ENCODE measurements at regions not wholly inside any gene's neighbourhood (a gene's known extent, or its start where the extent isn't known, plus 50 kb on each side); places are given as distances from the start of the nearest gene placed in this dataset.
"Not testable (repeated sequence)": the region's sequence is repeated elsewhere in the genome, so short reads cannot be mapped to it uniquely, and the experiment has no call there.

- no peaks in the 10 kb centered on the region for H3K9me3 ChIP-seq (ENCODE audit: insufficient read depth, low read depth, low read length)
- H3K4me3 ChIP-seq (ENCODE audit: insufficient read depth, low read depth, low read length), result no peak overlapping the region
- TF ChIP-seq CTCF (IDR thresholded peaks at IDR 0.05; ENCODE audit: insufficient read depth, low read depth, low read length) (no peak), EZH2 (IDR thresholded peaks at IDR 0.05; ENCODE audit: insufficient read depth, low read length) (no peak)
- H3K9ac ChIP-seq (ENCODE audit: low read length), result no peak overlapping the region
- FAIRE-seq (no peak), DNase-seq (ENCODE audit: low read depth) (no peak)
- H3K79me2 ChIP-seq (ENCODE audit: insufficient read depth, low read length), result no peaks in the 10 kb centered on the region
- Mint-ChIP-seq H3K27me3 (ENCODE audit: low read depth, unreplicated experiment) (no peaks in the 10 kb centered on the region), H3K4me1 (ENCODE audit: low read depth, unreplicated experiment) (peaks cover 22% of the 10 kb centered on the region), H3K9me3 (ENCODE audit: unreplicated experiment) (no peaks in the 10 kb centered on the region), H3K4me3 (ENCODE audit: unreplicated experiment) (no peak overlapping the region), H3K36me3 (ENCODE audit: low read depth, unreplicated experiment) (no peaks in the 10 kb centered on the region), H3K27ac (ENCODE audit: unreplicated experiment) (no peak overlapping the region)
- H3K4me1 ChIP-seq (ENCODE audit: insufficient read depth, low read length), result peaks cover 27% of the 10 kb centered on the region
- no peak overlapping the region for H3K27ac ChIP-seq (ENCODE audit: low read depth, low read length)
- H3K4me2 ChIP-seq (ENCODE audit: low read length), result no peak overlapping the region
- no peak overlapping the region for H2AFZ ChIP-seq (ENCODE audit: low read depth, low read length)
- no peaks in the 10 kb centered on the region for H3K36me3 ChIP-seq (ENCODE audit: insufficient read depth, low read length)
- H3K27me3 ChIP-seq (ENCODE audit: insufficient read depth, low read length), result no peaks in the 10 kb centered on the region
- no peaks in the 10 kb centered on the region for H4K20me1 ChIP-seq (ENCODE audit: insufficient read depth, low read length)
These were observed 62.0 kb downstream of the RPL22L1 start for GRCh38 chr3:170808041-170808440.

GRCh38 chr3:170806676-170807075, 63.3 kb downstream of the RPL22L1 start:
- no peak overlapping the region for H3K27ac ChIP-seq (ENCODE audit: low read depth, low read length)
- no peaks in the 10 kb centered on the region for H3K9me3 ChIP-seq (ENCODE audit: insufficient read depth, low read depth, low read length)
- no peak overlapping the region for H3K4me3 ChIP-seq (ENCODE audit: insufficient read depth, low read depth, low read length)
- no peaks in the 10 kb centered on the region for H4K20me1 ChIP-seq (ENCODE audit: insufficient read depth, low read length)
- TF ChIP-seq EZH2 (IDR thresholded peaks at IDR 0.05; ENCODE audit: insufficient read depth, low read length) (no peak), CTCF (IDR thresholded peaks at IDR 0.05; ENCODE audit: insufficient read depth, low read depth, low read length) (no peak)
- Mint-ChIP-seq H3K4me1 (ENCODE audit: low read depth, unreplicated experiment) (peaks cover 32% of the 10 kb centered on the region), H3K4me3 (ENCODE audit: unreplicated experiment) (no peak overlapping the region), H3K9me3 (ENCODE audit: unreplicated experiment) (no peaks in the 10 kb centered on the region), H3K27ac (ENCODE audit: unreplicated experiment) (no peak overlapping the region), H3K36me3 (ENCODE audit: low read depth, unreplicated experiment) (no peaks in the 10 kb centered on the region), H3K27me3 (ENCODE audit: low read depth, unreplicated experiment) (no peaks in the 10 kb centered on the region)
- H3K36me3 ChIP-seq (ENCODE audit: insufficient read depth, low read length), result no peaks in the 10 kb centered on the region
- no peak overlapping the region for H3K9ac ChIP-seq (ENCODE audit: low read length)
- no peak overlapping the region for H2AFZ ChIP-seq (ENCODE audit: low read depth, low read length)
- DNase-seq (ENCODE audit: low read depth), result no peak
- no peaks in the 10 kb centered on the region for H3K79me2 ChIP-seq (ENCODE audit: insufficient read depth, low read length)
- H3K27me3 ChIP-seq (ENCODE audit: insufficient read depth, low read length), result no peaks in the 10 kb centered on the region
- H3K4me1 ChIP-seq (ENCODE audit: insufficient read depth, low read length), result peaks cover 37% of the 10 kb centered on the region
- no peak for FAIRE-seq
- H3K4me2 ChIP-seq (ENCODE audit: low read length), result no peak overlapping the region

GRCh38 chr3:170806141-170806540, 63.9 kb downstream of the RPL22L1 start:
- Histone ChIP-seq H3K4me3 (ENCODE audit: insufficient read depth, low read depth, low read length) (no peak overlapping the region), H3K4me1 (ENCODE audit: insufficient read depth, low read length) (peaks cover 33% of the 10 kb centered on the region), H3K36me3 (ENCODE audit: insufficient read depth, low read length) (no peaks in the 10 kb centered on the region), H3K9me3 (ENCODE audit: insufficient read depth, low read depth, low read length) (no peaks in the 10 kb centered on the region), H4K20me1 (ENCODE audit: insufficient read depth, low read length) (no peaks in the 10 kb centered on the region), H3K27ac (ENCODE audit: low read depth, low read length) (no peak overlapping the region), H3K79me2 (ENCODE audit: insufficient read depth, low read length) (no peaks in the 10 kb centered on the region), H3K9ac (ENCODE audit: low read length) (no peak overlapping the region), H2AFZ (ENCODE audit: low read depth, low read length) (no peak overlapping the region), H3K4me2 (ENCODE audit: low read length) (no peak overlapping the region), H3K27me3 (ENCODE audit: insufficient read depth, low read length) (no peaks in the 10 kb centered on the region)
- Mint-ChIP-seq H3K4me3 (ENCODE audit: unreplicated experiment) (no peak overlapping the region), H3K36me3 (ENCODE audit: low read depth, unreplicated experiment) (no peaks in the 10 kb centered on the region), H3K27ac (ENCODE audit: unreplicated experiment) (no peak overlapping the region), H3K9me3 (ENCODE audit: unreplicated experiment) (no peaks in the 10 kb centered on the region), H3K4me1 (ENCODE audit: low read depth, unreplicated experiment) (peaks cover 30% of the 10 kb centered on the region), H3K27me3 (ENCODE audit: low read depth, unreplicated experiment) (no peaks in the 10 kb centered on the region)
- no peak for FAIRE-seq
- TF ChIP-seq CTCF (IDR thresholded peaks at IDR 0.05; ENCODE audit: insufficient read depth, low read depth, low read length) (no peak), EZH2 (IDR thresholded peaks at IDR 0.05; ENCODE audit: insufficient read depth, low read length) (no peak)
- no peak for DNase-seq (ENCODE audit: low read depth)

GRCh38 chr3:170805296-170805695, 64.7 kb downstream of the RPL22L1 start:
- not testable (repeated sequence) for FAIRE-seq; H3K27ac Mint-ChIP-seq (ENCODE audit: unreplicated experiment); H2AFZ ChIP-seq (ENCODE audit: low read depth, low read length); H3K36me3 Mint-ChIP-seq (ENCODE audit: low read depth, unreplicated experiment); H3K36me3 ChIP-seq (ENCODE audit: insufficient read depth, low read length); H3K4me3 ChIP-seq (ENCODE audit: insufficient read depth, low read depth, low read length); DNase-seq (ENCODE audit: low read depth); H3K9ac ChIP-seq (ENCODE audit: low read length); H3K27me3 ChIP-seq (ENCODE audit: insufficient read depth, low read length); H4K20me1 ChIP-seq (ENCODE audit: insufficient read depth, low read length); H3K4me3 Mint-ChIP-seq (ENCODE audit: unreplicated experiment); H3K79me2 ChIP-seq (ENCODE audit: insufficient read depth, low read length); H3K4me2 ChIP-seq (ENCODE audit: low read length); H3K9me3 ChIP-seq (ENCODE audit: insufficient read depth, low read depth, low read length); H3K27me3 Mint-ChIP-seq (ENCODE audit: low read depth, unreplicated experiment); H3K9me3 Mint-ChIP-seq (ENCODE audit: unreplicated experiment); H3K27ac ChIP-seq (ENCODE audit: low read depth, low read length)
- peaks cover 29% of the 10 kb centered on the region for H3K4me1 Mint-ChIP-seq (ENCODE audit: low read depth, unreplicated experiment)
- peaks cover 31% of the 10 kb centered on the region for H3K4me1 ChIP-seq (ENCODE audit: insufficient read depth, low read length)
